ENCODE measurements at regions not wholly inside any gene's neighbourhood (a gene's known extent, or its start where the extent isn't known, plus 50 kb on each side); places are given as distances from the start of the nearest gene placed in this dataset.

GRCh38 chr4:30932581-30932980 lies 212.4 kb downstream of the PCDH7 start:
- no peak for TF ChIP-seq CTCF (IDR thresholded peaks at IDR 0.05; ENCODE audit: low read depth, low read length)
- DNase-seq (ENCODE audit: extremely low read depth, low read depth) = no peak

GRCh38 chr4:30939069-30939468 lies 218.9 kb downstream of the PCDH7 start:
- no peak for DNase-seq (ENCODE audit: extremely low read depth, low read depth)
- no peak for TF ChIP-seq CTCF (IDR thresholded peaks at IDR 0.05; ENCODE audit: low read depth, low read length)

GRCh38 chr4:30939684-30940083 lies 219.5 kb downstream of the PCDH7 start:
- TF ChIP-seq CTCF (IDR thresholded peaks at IDR 0.05; ENCODE audit: low read depth, low read length) = no peak
- DNase-seq (ENCODE audit: extremely low read depth, low read depth) = no peak

GRCh38 chr4:30941641-30942040 lies 221.5 kb downstream of the PCDH7 start:
- no peak for TF ChIP-seq CTCF (IDR thresholded peaks at IDR 0.05; ENCODE audit: low read depth, low read length)
- DNase-seq (ENCODE audit: extremely low read depth, low read depth) = no peak

- DNase-seq (ENCODE audit: extremely low read depth, low read depth) = no peak
- TF ChIP-seq CTCF (IDR thresholded peaks at IDR 0.05; ENCODE audit: low read depth, low read length) = no peak
Observed at GRCh38 chr4:30943356-30943755, 223.2 kb downstream of the PCDH7 start.

GRCh38 chr4:30945586-30945985 lies 225.4 kb downstream of the PCDH7 start:
- DNase-seq (ENCODE audit: extremely low read depth, low read depth) = no peak
- TF ChIP-seq CTCF (IDR thresholded peaks at IDR 0.05; ENCODE audit: low read depth, low read length) = no peak

- no peak for TF ChIP-seq CTCF (IDR thresholded peaks at IDR 0.05; ENCODE audit: low read depth, low read length)
- no peak for DNase-seq (ENCODE audit: extremely low read depth, low read depth)
Observed at GRCh38 chr4:30946288-30946687, 226.1 kb downstream of the PCDH7 start.
